Fibroblast of villous mesenchyme (primary cell): ENCODE measurements at regions not wholly inside any gene's neighbourhood (a gene's known extent, or its start where the extent isn't known, plus 50 kb on each side); places are given as distances from the start of the nearest gene placed in this dataset.

ENCODE experiments used
- DNase-seq: peaks from one replicate; pipeline ENCODE4 v3.0.0-alpha.2; 2010; ENCODE audit warnings: low read depth
- H3K4me3 ChIP-seq: 2 replicates; pipeline ENCODE4 v1.5.1; 2011; ENCODE audit warnings: low read depth, mild to moderate bottlenecking, low read length
- TF ChIP-seq, protein P1 (sequence below): IDR thresholded peaks from 2 replicates; pipeline ENCODE4 v1.5.1; 2012; ENCODE audit warnings: low read depth, mild to moderate bottlenecking, low read length; ENCODE audit not compliant: insufficient read depth

DNA sequence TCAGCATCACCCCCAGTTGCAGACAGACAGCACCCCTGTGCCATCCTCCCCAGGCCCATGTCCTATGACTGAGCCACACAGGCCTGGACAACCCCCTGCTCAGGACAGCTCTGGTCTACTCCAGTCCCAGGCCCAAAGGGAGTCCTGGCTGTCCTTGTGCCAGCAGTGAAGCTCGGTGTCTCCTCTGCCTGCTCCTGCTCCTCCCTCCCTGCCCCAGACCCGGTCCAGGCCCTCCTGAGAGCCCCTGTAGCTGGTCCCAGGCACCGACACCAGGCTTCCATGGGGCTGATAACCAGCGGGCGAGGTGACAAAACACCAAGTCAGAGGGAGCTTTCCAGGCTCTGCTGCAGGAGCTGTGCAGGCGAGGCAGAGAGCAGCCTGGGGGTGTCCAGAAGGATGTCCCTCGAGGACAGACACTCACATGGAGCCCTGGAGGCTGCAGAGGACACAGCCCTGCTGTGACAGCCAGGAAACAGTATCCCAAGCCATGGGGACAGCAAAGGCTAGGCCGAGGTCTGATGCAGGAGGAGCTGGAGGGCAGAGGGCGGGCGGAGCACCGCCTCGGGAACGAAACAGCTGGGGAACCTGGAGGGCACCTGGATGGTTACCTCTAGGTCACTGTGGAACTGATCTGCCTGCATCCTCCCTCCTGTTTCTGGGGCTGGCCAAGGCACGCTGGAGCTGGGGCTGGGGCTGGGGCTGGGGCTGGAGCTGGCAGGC, 103.8 kb upstream of the PRR20G start:
- TF ChIP-seq, protein P1, sequence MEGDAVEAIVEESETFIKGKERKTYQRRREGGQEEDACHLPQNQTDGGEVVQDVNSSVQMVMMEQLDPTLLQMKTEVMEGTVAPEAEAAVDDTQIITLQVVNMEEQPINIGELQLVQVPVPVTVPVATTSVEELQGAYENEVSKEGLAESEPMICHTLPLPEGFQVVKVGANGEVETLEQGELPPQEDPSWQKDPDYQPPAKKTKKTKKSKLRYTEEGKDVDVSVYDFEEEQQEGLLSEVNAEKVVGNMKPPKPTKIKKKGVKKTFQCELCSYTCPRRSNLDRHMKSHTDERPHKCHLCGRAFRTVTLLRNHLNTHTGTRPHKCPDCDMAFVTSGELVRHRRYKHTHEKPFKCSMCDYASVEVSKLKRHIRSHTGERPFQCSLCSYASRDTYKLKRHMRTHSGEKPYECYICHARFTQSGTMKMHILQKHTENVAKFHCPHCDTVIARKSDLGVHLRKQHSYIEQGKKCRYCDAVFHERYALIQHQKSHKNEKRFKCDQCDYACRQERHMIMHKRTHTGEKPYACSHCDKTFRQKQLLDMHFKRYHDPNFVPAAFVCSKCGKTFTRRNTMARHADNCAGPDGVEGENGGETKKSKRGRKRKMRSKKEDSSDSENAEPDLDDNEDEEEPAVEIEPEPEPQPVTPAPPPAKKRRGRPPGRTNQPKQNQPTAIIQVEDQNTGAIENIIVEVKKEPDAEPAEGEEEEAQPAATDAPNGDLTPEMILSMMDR: no peak
- H3K4me3 ChIP-seq: no peak overlapping the region
- no peak for DNase-seq

DNA sequence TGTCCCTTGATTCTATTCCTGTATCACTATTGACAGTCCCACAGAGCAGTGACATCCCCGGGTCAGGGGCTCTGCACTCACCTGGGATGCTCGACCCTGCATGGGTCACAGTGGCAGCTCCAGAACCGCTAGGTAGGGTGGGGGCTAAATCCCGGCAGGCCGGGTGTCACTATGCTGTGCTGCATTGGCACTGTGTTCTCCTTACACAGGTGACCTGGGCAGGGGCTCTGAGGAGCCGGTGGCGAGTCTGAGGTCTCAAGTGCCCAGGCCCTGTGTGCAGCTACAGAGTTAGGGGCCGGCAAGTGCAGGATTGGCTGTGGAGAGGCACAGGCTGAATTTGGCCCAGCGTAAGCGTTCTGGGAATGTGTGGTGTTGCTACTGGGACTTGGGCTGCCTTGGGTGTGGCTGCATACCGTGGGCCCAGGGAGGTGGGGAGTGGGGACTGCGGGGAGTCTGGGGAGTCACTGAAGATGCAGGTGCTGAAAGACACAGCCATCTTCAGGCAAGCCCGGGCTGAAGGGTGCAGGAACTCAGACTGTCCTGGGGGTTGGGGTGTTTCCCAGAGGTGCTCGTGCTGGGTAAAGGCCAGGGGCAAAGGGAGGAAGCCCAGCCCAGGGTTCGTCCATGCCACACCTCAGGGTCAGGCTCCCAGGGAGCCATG, 102.6 kb upstream of the PRR20G start:
- no peak for DNase-seq

GRCh38 chr3:127389913-127390312, 102.1 kb upstream of the PRR20G start:
- no peak overlapping the region for H3K4me3 ChIP-seq
- TF ChIP-seq, protein P1: no peak
- DNase-seq: no peak

More for the DNA sequence above, 102.6 kb upstream of the PRR20G start:
- no peak overlapping the region for H3K4me3 ChIP-seq
- TF ChIP-seq, protein P1: no peak

DNA sequence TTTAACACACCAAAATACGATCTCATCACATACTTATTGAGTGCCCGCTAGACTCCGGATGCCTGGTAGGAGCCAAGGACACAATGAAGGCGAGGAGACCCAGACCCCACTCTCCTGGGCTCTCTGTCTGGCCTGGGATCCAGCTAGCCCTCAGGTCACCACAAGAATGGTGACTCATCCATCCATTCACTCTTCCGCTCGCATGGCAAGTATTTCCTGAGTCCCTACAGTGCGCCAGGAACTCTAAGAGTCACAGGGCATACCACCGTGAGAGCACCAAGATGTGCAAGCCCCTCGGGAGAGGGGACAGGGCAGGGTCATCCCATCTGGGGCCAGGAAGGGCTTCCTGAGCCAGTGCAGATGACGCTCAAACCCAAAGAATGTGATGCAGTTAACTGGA, 101.6 kb upstream of the PRR20G start:
- TF ChIP-seq, protein P1: no peak
- H3K4me3 ChIP-seq: no peak overlapping the region
- no peak for DNase-seq

- H3K4me3 ChIP-seq: no peak overlapping the region
- TF ChIP-seq, protein P1: no peak
- no peak for DNase-seq
Measured at GRCh38 chr3:127388427-127388826, 100.6 kb upstream of the PRR20G start.

GRCh38 chr3:127387556-127388153, 99.8 kb upstream of the PRR20G start:
- DNase-seq: no peak
- H3K4me3 ChIP-seq: no peak overlapping the region
- TF ChIP-seq, protein P1: no peak
